Osteoblast (primary cell): ENCODE measurements at regions not wholly inside any gene's neighbourhood (a gene's known extent, or its start where the extent isn't known, plus 50 kb on each side); places are given as distances from the start of the nearest gene placed in this dataset.

Experiments
- DNase-seq: peaks from one replicate; pipeline ENCODE4 v3.0.0; 2011; ENCODE audit warnings: low spot score, mixed read lengths; ENCODE audit not compliant: insufficient read length; ENCODE audit errors: missing footprints
- H2AFZ ChIP-seq: 2 replicates; pipeline ENCODE4 v1.6.0; 2011; ENCODE audit warnings: mild to moderate bottlenecking, low read length
- H3K27ac ChIP-seq: 2 replicates; pipeline ENCODE4 v1.5.1; 2011; ENCODE audit warnings: mild to moderate bottlenecking, low read depth, low read length, moderate library complexity
- H3K27me3 ChIP-seq: 2 replicates; pipeline ENCODE4 v1.6.0; 2012; ENCODE audit warnings: mild to moderate bottlenecking, control low read depth, inconsistent platforms, low read length, moderate library complexity; ENCODE audit not compliant: insufficient read depth
- H3K36me3 ChIP-seq: 2 replicates; pipeline ENCODE4 v1.5.1; 2011; ENCODE audit warnings: mild to moderate bottlenecking, low read length, control low read depth, moderate library complexity; ENCODE audit not compliant: insufficient read depth
- H3K4me1 ChIP-seq: 2 replicates; pipeline ENCODE4 v1.5.1; 2011; ENCODE audit warnings: mild to moderate bottlenecking, low read length, control low read depth, moderate library complexity; ENCODE audit not compliant: insufficient read depth
- H3K4me2 ChIP-seq: 2 replicates; pipeline ENCODE4 v1.6.0; 2011; ENCODE audit warnings: mild to moderate bottlenecking, low read length; ENCODE audit not compliant: insufficient read depth
- H3K4me3 ChIP-seq: fragments of 200-600 bp; sonication (generic); 3 replicates; pipeline ENCODE4 v1.5.1; 2012; ENCODE audit warnings: mild to moderate bottlenecking, low read length, inconsistent platforms; ENCODE audit not compliant: insufficient read depth
- H3K79me2 ChIP-seq: 2 replicates; pipeline ENCODE4 v1.6.0; 2012; ENCODE audit warnings: mild to moderate bottlenecking, low read length, control low read depth, inconsistent platforms; ENCODE audit not compliant: insufficient read depth
- H3K9me3 ChIP-seq: 2 replicates; pipeline ENCODE4 v1.5.1; 2011; ENCODE audit warnings: low read depth, low read length, control low read depth
- H4K20me1 ChIP-seq: 2 replicates; pipeline ENCODE4 v1.6.0; 2012; ENCODE audit warnings: mild to moderate bottlenecking, low read length, control low read depth; ENCODE audit not compliant: insufficient read depth
- CTCF ChIP-seq: IDR thresholded peaks from 2 replicates; pipeline ENCODE4 v1.5.1; 2011; ENCODE audit warnings: mild to moderate bottlenecking, low read depth, low read length, moderate library complexity; ENCODE audit errors: extremely low read depth

GRCh38 chr15:95292785-95293450, 1037.6 kb upstream of the NR2F2 start:
- H3K79me2 ChIP-seq, result no peaks in the 10 kb centered on the region
- TF ChIP-seq CTCF, result no peak
- H3K27ac ChIP-seq, result no peak overlapping the region
- no peaks in the 10 kb centered on the region for H3K27me3 ChIP-seq
- no peak overlapping the region for H2AFZ ChIP-seq
- no peaks in the 10 kb centered on the region for H3K4me1 ChIP-seq
- H3K4me3 ChIP-seq, result no peak overlapping the region
- H3K4me2 ChIP-seq, result no peak overlapping the region
- H4K20me1 ChIP-seq, result no peaks in the 10 kb centered on the region
- no peaks in the 10 kb centered on the region for H3K36me3 ChIP-seq
- DNase-seq, result no peak
- H3K9me3 ChIP-seq, result no peaks in the 10 kb centered on the region

GRCh38 chr15:95293456-95294031, 1037.0 kb upstream of the NR2F2 start:
- Histone ChIP-seq H3K27ac (no peak overlapping the region), H2AFZ (no peak overlapping the region)

GRCh38 chr15:95295363-95295762, 1035.1 kb upstream of the NR2F2 start:
- H3K4me2 ChIP-seq, result no peak overlapping the region
- no peak for DNase-seq
- no peaks in the 10 kb centered on the region for H3K4me1 ChIP-seq
- H2AFZ ChIP-seq, result no peak overlapping the region
- no peaks in the 10 kb centered on the region for H3K36me3 ChIP-seq
- H3K4me3 ChIP-seq, result no peak overlapping the region
- TF ChIP-seq CTCF, result no peak
- no peaks in the 10 kb centered on the region for H3K27me3 ChIP-seq
- H3K79me2 ChIP-seq, result no peaks in the 10 kb centered on the region
- no peak overlapping the region for H3K27ac ChIP-seq
- H3K9me3 ChIP-seq, result no peaks in the 10 kb centered on the region
- H4K20me1 ChIP-seq, result no peaks in the 10 kb centered on the region

More at GRCh38 chr15:95293456-95294031, 1037.0 kb upstream of the NR2F2 start:
- H3K79me2 ChIP-seq, result no peaks in the 10 kb centered on the region
- no peaks in the 10 kb centered on the region for H3K27me3 ChIP-seq
- H4K20me1 ChIP-seq, result no peaks in the 10 kb centered on the region
- H3K36me3 ChIP-seq, result no peaks in the 10 kb centered on the region
- H3K9me3 ChIP-seq, result no peaks in the 10 kb centered on the region
- DNase-seq, result peak; percentile 58
- H3K4me2 ChIP-seq, result no peak overlapping the region
- TF ChIP-seq CTCF, result no peak
- no peak overlapping the region for H3K4me3 ChIP-seq
- no peaks in the 10 kb centered on the region for H3K4me1 ChIP-seq

GRCh38 chr15:95295896-95296625, 1034.4 kb upstream of the NR2F2 start:
- Histone ChIP-seq H3K4me2 (no peak overlapping the region), H3K4me3 (no peak overlapping the region), H3K27me3 (no peaks in the 10 kb centered on the region), H3K79me2 (no peaks in the 10 kb centered on the region), H4K20me1 (no peaks in the 10 kb centered on the region), H2AFZ (no peak overlapping the region), H3K4me1 (no peaks in the 10 kb centered on the region), H3K9me3 (no peaks in the 10 kb centered on the region), H3K36me3 (no peaks in the 10 kb centered on the region), H3K27ac (no peak overlapping the region)
- TF ChIP-seq CTCF, result no peak
- no peak for DNase-seq
